ENCODE measurements at regions not wholly inside any gene's neighbourhood (a gene's known extent, or its start where the extent isn't known, plus 50 kb on each side); places are given as distances from the start of the nearest gene placed in this dataset.

GRCh38 chr13:73656863-73657262, 477.3 kb downstream of the KLF12 start:
- no peak for TF ChIP-seq POLR2AphosphoS5 (IDR thresholded peaks at IDR 0.05; ENCODE audit: borderline replicate concordance, low read depth, low read length)
- TF ChIP-seq EZH2 (IDR thresholded peaks at IDR 0.05): no peak
- TF ChIP-seq FOXP2 (optimal IDR thresholded peaks at IDR 0.05; ENCODE audit: control extremely low read depth, extremely low read length, insufficient read depth): no peak

All from SK-N-MC (cell line).